ENCODE measurements at regions not wholly inside any gene's neighbourhood (a gene's known extent, or its start where the extent isn't known, plus 50 kb on each side); places are given as distances from the start of the nearest gene placed in this dataset.
"Not testable (repeated sequence)": the region's sequence is repeated elsewhere in the genome, so short reads cannot be mapped to it uniquely, and the experiment has no call there.

GRCh38 chrX:41003506-41004270 lies 81.6 kb upstream of the USP9X start:
- Mint-ChIP-seq H3K27ac (no peak overlapping the region), H3K36me3 (ENCODE audit: low read depth) (no peaks in the 10 kb centered on the region), H3K27me3 (ENCODE audit: low read depth) (no peaks in the 10 kb centered on the region), H3K4me1 (ENCODE audit: low read depth) (peaks cover 4% of the 10 kb centered on the region), H3K9me3 (no peaks in the 10 kb centered on the region), H3K4me3 (no peak overlapping the region)

- H3K27me3 Mint-ChIP-seq (ENCODE audit: low read depth): no peaks in the 10 kb centered on the region
- H3K4me3 Mint-ChIP-seq: no peak overlapping the region
- H3K9me3 Mint-ChIP-seq: no peaks in the 10 kb centered on the region
- peaks cover 10% of the 10 kb centered on the region for H3K4me1 Mint-ChIP-seq (ENCODE audit: low read depth)
- no peaks in the 10 kb centered on the region for H3K36me3 Mint-ChIP-seq (ENCODE audit: low read depth)
- no peak overlapping the region for H3K27ac Mint-ChIP-seq
Observed at GRCh38 chrX:41005445-41005992, 79.7 kb upstream of the USP9X start.

GRCh38 chrX:41009850-41010846 lies 75.1 kb upstream of the USP9X start:
- Mint-ChIP-seq H3K27me3 (ENCODE audit: low read depth) (no peaks in the 10 kb centered on the region), H3K36me3 (ENCODE audit: low read depth) (no peaks in the 10 kb centered on the region), H3K9me3 (no peaks in the 10 kb centered on the region), H3K4me3 (peak overlapping the region; percentile 73), H3K4me1 (ENCODE audit: low read depth) (peaks cover 19% of the 10 kb centered on the region), H3K27ac (peak overlapping the region; percentile 89)

GRCh38 chrX:41014776-41015360 lies 70.4 kb upstream of the USP9X start:
- H3K4me3 Mint-ChIP-seq: no peak overlapping the region
- H3K9me3 Mint-ChIP-seq: no peaks in the 10 kb centered on the region
- no peaks in the 10 kb centered on the region for H3K36me3 Mint-ChIP-seq (ENCODE audit: low read depth)

GRCh38 chrX:41017785-41018184 lies 67.5 kb upstream of the USP9X start:
- not testable (repeated sequence) for H3K27ac Mint-ChIP-seq; H3K27me3 Mint-ChIP-seq (ENCODE audit: low read depth); H3K36me3 Mint-ChIP-seq (ENCODE audit: low read depth); H3K4me3 Mint-ChIP-seq; H3K4me1 Mint-ChIP-seq (ENCODE audit: low read depth); H3K9me3 Mint-ChIP-seq

More at GRCh38 chrX:41014776-41015360, 70.4 kb upstream of the USP9X start:
- no peak overlapping the region for H3K27ac Mint-ChIP-seq
- peaks cover 13% of the 10 kb centered on the region for H3K4me1 Mint-ChIP-seq (ENCODE audit: low read depth)
- H3K27me3 Mint-ChIP-seq (ENCODE audit: low read depth): no peaks in the 10 kb centered on the region

GRCh38 chrX:41018391-41019040 lies 66.7 kb upstream of the USP9X start:
- not testable (repeated sequence) for H3K9me3 Mint-ChIP-seq; H3K4me3 Mint-ChIP-seq; H3K27ac Mint-ChIP-seq; H3K36me3 Mint-ChIP-seq (ENCODE audit: low read depth); H3K4me1 Mint-ChIP-seq (ENCODE audit: low read depth); H3K27me3 Mint-ChIP-seq (ENCODE audit: low read depth)

- no peaks in the 10 kb centered on the region for H3K27me3 Mint-ChIP-seq (ENCODE audit: low read depth)
- peaks cover 3% of the 10 kb centered on the region for H3K4me1 Mint-ChIP-seq (ENCODE audit: low read depth)
- H3K4me3 Mint-ChIP-seq: no peak overlapping the region
- H3K36me3 Mint-ChIP-seq (ENCODE audit: low read depth): no peaks in the 10 kb centered on the region
- no peak overlapping the region for H3K27ac Mint-ChIP-seq
- H3K9me3 Mint-ChIP-seq: no peaks in the 10 kb centered on the region
Observed at GRCh38 chrX:41019041-41019392, 66.2 kb upstream of the USP9X start.

GRCh38 chrX:41022566-41022965 lies 62.7 kb upstream of the USP9X start:
- Mint-ChIP-seq H3K9me3 (no peaks in the 10 kb centered on the region), H3K4me3 (no peak overlapping the region), H3K27ac (no peak overlapping the region), H3K27me3 (ENCODE audit: low read depth) (no peaks in the 10 kb centered on the region), H3K36me3 (ENCODE audit: low read depth) (no peaks in the 10 kb centered on the region), H3K4me1 (ENCODE audit: low read depth) (no peaks in the 10 kb centered on the region)

GRCh38 chrX:41023098-41023497 lies 62.1 kb upstream of the USP9X start:
- H3K9me3 Mint-ChIP-seq: no peaks in the 10 kb centered on the region
- H3K27ac Mint-ChIP-seq: no peak overlapping the region
- no peak overlapping the region for H3K4me3 Mint-ChIP-seq
- H3K36me3 Mint-ChIP-seq (ENCODE audit: low read depth): no peaks in the 10 kb centered on the region
- H3K27me3 Mint-ChIP-seq (ENCODE audit: low read depth): no peaks in the 10 kb centered on the region
- H3K4me1 Mint-ChIP-seq (ENCODE audit: low read depth): no peaks in the 10 kb centered on the region

GRCh38 chrX:41024335-41024734 lies 60.9 kb upstream of the USP9X start:
- H3K9me3 Mint-ChIP-seq; H3K4me3 Mint-ChIP-seq; H3K36me3 Mint-ChIP-seq (ENCODE audit: low read depth); H3K27me3 Mint-ChIP-seq (ENCODE audit: low read depth); H3K4me1 Mint-ChIP-seq (ENCODE audit: low read depth); H3K27ac Mint-ChIP-seq: not testable (repeated sequence)

- Mint-ChIP-seq H3K4me3 (no peak overlapping the region), H3K9me3 (no peaks in the 10 kb centered on the region), H3K27me3 (ENCODE audit: low read depth) (no peaks in the 10 kb centered on the region), H3K27ac (no peak overlapping the region), H3K36me3 (ENCODE audit: low read depth) (no peaks in the 10 kb centered on the region), H3K4me1 (ENCODE audit: low read depth) (no peaks in the 10 kb centered on the region)
Observed at GRCh38 chrX:41024755-41025154, 60.5 kb upstream of the USP9X start.

- H3K27me3 Mint-ChIP-seq (ENCODE audit: low read depth): no peaks in the 10 kb centered on the region
- no peak overlapping the region for H3K4me3 Mint-ChIP-seq
- H3K4me1 Mint-ChIP-seq (ENCODE audit: low read depth): no peaks in the 10 kb centered on the region
- H3K9me3 Mint-ChIP-seq: no peaks in the 10 kb centered on the region
- H3K36me3 Mint-ChIP-seq (ENCODE audit: low read depth): no peaks in the 10 kb centered on the region
- H3K27ac Mint-ChIP-seq: no peak overlapping the region
Observed at GRCh38 chrX:41025926-41026701, 59.1 kb upstream of the USP9X start.

GRCh38 chrX:41026702-41027078 lies 58.6 kb upstream of the USP9X start:
- no peaks in the 10 kb centered on the region for H3K9me3 Mint-ChIP-seq
- H3K4me3 Mint-ChIP-seq: no peak overlapping the region
- H3K27ac Mint-ChIP-seq: no peak overlapping the region
- H3K36me3 Mint-ChIP-seq (ENCODE audit: low read depth): no peaks in the 10 kb centered on the region
- H3K4me1 Mint-ChIP-seq (ENCODE audit: low read depth): no peaks in the 10 kb centered on the region
- H3K27me3 Mint-ChIP-seq (ENCODE audit: low read depth): no peaks in the 10 kb centered on the region

- no peak overlapping the region for H3K4me3 Mint-ChIP-seq
- no peak overlapping the region for H3K27ac Mint-ChIP-seq
Observed at GRCh38 chrX:41029332-41029731, 55.9 kb upstream of the USP9X start.

More at GRCh38 chrX:41029332-41029731, 55.9 kb upstream of the USP9X start:
- Mint-ChIP-seq H3K27me3 (ENCODE audit: low read depth) (no peaks in the 10 kb centered on the region), H3K36me3 (ENCODE audit: low read depth) (no peaks in the 10 kb centered on the region), H3K9me3 (no peaks in the 10 kb centered on the region), H3K4me1 (ENCODE audit: low read depth) (no peaks in the 10 kb centered on the region)

All from T-helper 1 cell treated with Interleukin-12 subunit alpha and Interleukin-12 subunit beta and Interleukin-4 antibody, amounts not matched to agents 30 μg/mL and 1 μg/mL, for 36 hours (primary cell).